ENCODE measurements at regions not wholly inside any gene's neighbourhood (a gene's known extent, or its start where the extent isn't known, plus 50 kb on each side); places are given as distances from the start of the nearest gene placed in this dataset.

DNA sequence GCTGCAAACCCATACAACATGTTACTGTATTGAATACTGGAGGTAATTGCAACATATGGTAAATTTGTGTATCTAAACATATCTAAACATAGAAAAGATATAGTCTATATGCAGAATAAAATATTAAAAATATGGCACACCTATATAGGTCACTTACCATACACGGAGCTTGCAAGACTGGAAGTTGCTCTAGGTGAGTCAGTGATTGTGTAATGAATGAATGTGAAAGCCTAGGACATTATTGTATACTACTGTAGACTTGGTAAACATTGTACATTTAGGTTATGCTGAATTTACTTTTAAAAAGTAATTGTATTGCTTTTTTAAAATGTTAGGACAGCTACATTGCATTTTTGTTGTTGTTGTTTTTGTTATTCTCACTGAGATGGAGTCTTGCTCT lies 968.8 kb downstream of the TLE1 start:
- Histone ChIP-seq H3K79me2 (no peaks in the 10 kb centered on the region), H4K20me1 (ENCODE audit: insufficient read depth, poor library complexity, severe bottlenecking) (no peaks in the 10 kb centered on the region), H3K9me3 (ENCODE audit: low read depth) (no peaks in the 10 kb centered on the region), H3K4me2 (no peak overlapping the region), H3K27me3 (no peaks in the 10 kb centered on the region), H3K27ac (no peak overlapping the region), H3K9me2 (replicated peaks; ENCODE audit: insufficient read depth) (no peaks in the 10 kb centered on the region), H2AFZ (no peak overlapping the region), H3K36me3 (replicated peaks; ENCODE audit: insufficient read depth, low read depth) (no peaks in the 10 kb centered on the region), H3K4me1 (ENCODE audit: insufficient read depth) (no peaks in the 10 kb centered on the region), H3K4me3 (no peak overlapping the region)
- DNase-seq (ENCODE audit: low spot score): no peak
- no peak for TF ChIP-seq EZH2 (IDR thresholded peaks at IDR 0.05; ENCODE audit: borderline replicate concordance)
- TF ChIP-seq, protein P1, sequence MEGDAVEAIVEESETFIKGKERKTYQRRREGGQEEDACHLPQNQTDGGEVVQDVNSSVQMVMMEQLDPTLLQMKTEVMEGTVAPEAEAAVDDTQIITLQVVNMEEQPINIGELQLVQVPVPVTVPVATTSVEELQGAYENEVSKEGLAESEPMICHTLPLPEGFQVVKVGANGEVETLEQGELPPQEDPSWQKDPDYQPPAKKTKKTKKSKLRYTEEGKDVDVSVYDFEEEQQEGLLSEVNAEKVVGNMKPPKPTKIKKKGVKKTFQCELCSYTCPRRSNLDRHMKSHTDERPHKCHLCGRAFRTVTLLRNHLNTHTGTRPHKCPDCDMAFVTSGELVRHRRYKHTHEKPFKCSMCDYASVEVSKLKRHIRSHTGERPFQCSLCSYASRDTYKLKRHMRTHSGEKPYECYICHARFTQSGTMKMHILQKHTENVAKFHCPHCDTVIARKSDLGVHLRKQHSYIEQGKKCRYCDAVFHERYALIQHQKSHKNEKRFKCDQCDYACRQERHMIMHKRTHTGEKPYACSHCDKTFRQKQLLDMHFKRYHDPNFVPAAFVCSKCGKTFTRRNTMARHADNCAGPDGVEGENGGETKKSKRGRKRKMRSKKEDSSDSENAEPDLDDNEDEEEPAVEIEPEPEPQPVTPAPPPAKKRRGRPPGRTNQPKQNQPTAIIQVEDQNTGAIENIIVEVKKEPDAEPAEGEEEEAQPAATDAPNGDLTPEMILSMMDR (IDR thresholded peaks at IDR 0.05; ENCODE audit: poor library complexity): no peak
- no peak for TF ChIP-seq EZH2phosphoT487 (IDR thresholded peaks at IDR 0.05; ENCODE audit: low read depth, severe bottlenecking, unreplicated experiment)
- 34% methylated on average over 1 of the region's 1 CpG for WGBS (ENCODE audit: low lambda C conversion rate, missing lambda C conversion rate)

DNA sequence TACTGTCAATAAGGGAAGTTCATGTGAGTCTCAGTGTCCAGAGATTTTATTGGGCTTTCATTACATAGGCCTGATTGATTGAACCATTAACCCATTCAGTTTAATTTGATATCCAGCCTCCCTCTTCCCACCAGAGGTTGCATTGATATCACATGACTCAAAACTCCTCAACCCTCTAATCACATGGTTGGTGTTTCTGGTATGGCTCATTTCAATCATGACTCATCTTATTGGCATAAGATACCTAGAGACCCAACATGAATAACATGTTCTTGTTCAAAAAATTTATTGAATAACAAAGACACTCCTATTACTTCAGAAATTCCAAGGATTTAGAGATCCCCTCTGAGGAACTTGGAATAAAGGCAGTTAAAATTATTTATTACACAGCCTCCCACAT lies 982.2 kb downstream of the TLE1 start:
- no peaks in the 10 kb centered on the region for H3K9me3 ChIP-seq (ENCODE audit: low read depth)
- DNase-seq (ENCODE audit: low spot score): no peak
- H3K9me2 ChIP-seq (replicated peaks; ENCODE audit: insufficient read depth): no peaks in the 10 kb centered on the region
- no peaks in the 10 kb centered on the region for H3K79me2 ChIP-seq
- no peak overlapping the region for H2AFZ ChIP-seq
- H3K36me3 ChIP-seq (replicated peaks; ENCODE audit: insufficient read depth, low read depth): no peaks in the 10 kb centered on the region
- H3K4me2 ChIP-seq: no peak overlapping the region
- no peak overlapping the region for H3K27ac ChIP-seq
- H3K4me3 ChIP-seq: no peak overlapping the region
- H3K4me1 ChIP-seq (ENCODE audit: insufficient read depth): no peaks in the 10 kb centered on the region
- H3K27me3 ChIP-seq: no peaks in the 10 kb centered on the region
- TF ChIP-seq, protein P1 (IDR thresholded peaks at IDR 0.05; ENCODE audit: poor library complexity): no peak
- no peak for TF ChIP-seq EZH2phosphoT487 (IDR thresholded peaks at IDR 0.05; ENCODE audit: low read depth, severe bottlenecking, unreplicated experiment)
- no peak for TF ChIP-seq EZH2 (IDR thresholded peaks at IDR 0.05; ENCODE audit: borderline replicate concordance)
- H4K20me1 ChIP-seq (ENCODE audit: insufficient read depth, poor library complexity, severe bottlenecking): no peaks in the 10 kb centered on the region

DNA sequence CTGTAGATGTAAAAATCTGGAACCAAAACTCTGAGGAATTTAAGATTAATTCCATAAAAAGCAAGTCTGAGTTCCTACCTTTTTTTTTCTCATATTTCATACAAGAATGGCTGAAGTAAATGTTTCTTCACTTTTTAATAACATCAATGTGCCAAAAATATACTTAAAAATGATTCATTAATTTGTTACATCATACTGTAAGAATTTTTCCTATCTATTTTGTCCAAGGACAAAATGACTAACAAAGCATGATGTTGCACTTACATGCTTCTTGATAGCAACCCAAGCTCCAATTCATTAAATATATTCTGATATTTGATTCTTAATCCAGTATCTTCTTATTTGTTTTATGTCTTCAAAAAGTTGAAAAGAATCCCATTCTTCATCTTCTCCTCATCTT lies 988.3 kb downstream of the TLE1 start:
- no peak overlapping the region for H3K4me2 ChIP-seq

More for the DNA sequence above, 988.3 kb downstream of the TLE1 start:
- H3K4me1 ChIP-seq (ENCODE audit: insufficient read depth): peaks cover 8% of the 10 kb centered on the region
- no peaks in the 10 kb centered on the region for H3K36me3 ChIP-seq (replicated peaks; ENCODE audit: insufficient read depth, low read depth)
- no peaks in the 10 kb centered on the region for H3K9me3 ChIP-seq (ENCODE audit: low read depth)
- no peaks in the 10 kb centered on the region for H3K27me3 ChIP-seq
- no peak for DNase-seq (ENCODE audit: low spot score)
- TF ChIP-seq EZH2phosphoT487 (IDR thresholded peaks at IDR 0.05; ENCODE audit: low read depth, severe bottlenecking, unreplicated experiment): no peak
- TF ChIP-seq, protein P1 (IDR thresholded peaks at IDR 0.05; ENCODE audit: poor library complexity): no peak
- no peak for TF ChIP-seq EZH2 (IDR thresholded peaks at IDR 0.05; ENCODE audit: borderline replicate concordance)
- no peak overlapping the region for H3K4me3 ChIP-seq
- H2AFZ ChIP-seq: no peak overlapping the region
- no peak overlapping the region for H3K27ac ChIP-seq
- H3K79me2 ChIP-seq: no peaks in the 10 kb centered on the region
- H4K20me1 ChIP-seq (ENCODE audit: insufficient read depth, poor library complexity, severe bottlenecking): no peaks in the 10 kb centered on the region
- H3K9me2 ChIP-seq (replicated peaks; ENCODE audit: insufficient read depth): no peaks in the 10 kb centered on the region

Measured in hepatocyte (in vitro differentiated cells).